KOPT-K1 (cell line): ENCODE measurements at regions not wholly inside any gene's neighbourhood (a gene's known extent, or its start where the extent isn't known, plus 50 kb on each side); places are given as distances from the start of the nearest gene placed in this dataset.
"Not testable (repeated sequence)": the region's sequence is repeated elsewhere in the genome, so short reads cannot be mapped to it uniquely, and the experiment has no call there.

ENCODE experiments used
- H3K27ac ChIP-seq: fragments of 200-600 bp; sonication (generic); 2 replicates; pipeline ENCODE4 v1.5.1; 2016; ENCODE audit warnings: antibody characterized with exemption, mild to moderate bottlenecking, low read depth, low read length; ENCODE audit not compliant: poor library complexity, severe bottlenecking
- H3K36me3 ChIP-seq: fragments of 200-600 bp; sonication (generic); 2 replicates; pipeline ENCODE4 v1.5.1; 2017; ENCODE audit warnings: antibody characterized with exemption, mild to moderate bottlenecking, low read length, moderate library complexity; ENCODE audit not compliant: insufficient read depth
- H3K9me3 ChIP-seq: fragments of 200-600 bp; sonication (generic); 2 replicates; pipeline ENCODE4 v1.5.1; 2017; ENCODE audit warnings: antibody characterized with exemption, low read length, mild to moderate bottlenecking; ENCODE audit not compliant: insufficient read depth, poor library complexity, severe bottlenecking

GRCh38 chr2:64865831-64866345 is 123.3 kb upstream of the SLC1A4 start:
- Histone ChIP-seq H3K36me3 (no peaks in the 10 kb centered on the region), H3K27ac (no peak overlapping the region), H3K9me3 (peaks cover 5% of the 10 kb centered on the region)

DNA sequence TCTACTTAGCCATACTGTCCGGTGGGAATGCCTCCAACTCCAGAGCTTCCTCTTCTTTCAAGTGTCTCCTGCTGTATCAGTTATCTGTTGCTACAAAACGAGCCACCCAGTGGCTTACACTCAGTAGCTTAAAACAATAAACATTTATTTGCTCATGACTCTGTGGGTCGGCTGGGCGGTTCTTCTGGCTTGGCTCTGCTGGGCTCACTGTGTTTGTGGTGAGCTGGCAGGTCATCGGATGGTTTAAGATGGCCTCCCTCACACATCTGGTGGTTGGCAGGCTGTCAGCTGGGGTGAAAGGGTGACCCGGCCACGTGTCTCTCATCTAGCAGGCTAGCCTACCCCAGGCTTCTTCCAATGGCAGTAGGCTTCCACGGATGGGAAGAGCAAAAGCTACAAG is 122.4 kb upstream of the SLC1A4 start:
- Histone ChIP-seq H3K27ac (no peak overlapping the region), H3K36me3 (no peaks in the 10 kb centered on the region), H3K9me3 (peaks cover 5% of the 10 kb centered on the region)

DNA sequence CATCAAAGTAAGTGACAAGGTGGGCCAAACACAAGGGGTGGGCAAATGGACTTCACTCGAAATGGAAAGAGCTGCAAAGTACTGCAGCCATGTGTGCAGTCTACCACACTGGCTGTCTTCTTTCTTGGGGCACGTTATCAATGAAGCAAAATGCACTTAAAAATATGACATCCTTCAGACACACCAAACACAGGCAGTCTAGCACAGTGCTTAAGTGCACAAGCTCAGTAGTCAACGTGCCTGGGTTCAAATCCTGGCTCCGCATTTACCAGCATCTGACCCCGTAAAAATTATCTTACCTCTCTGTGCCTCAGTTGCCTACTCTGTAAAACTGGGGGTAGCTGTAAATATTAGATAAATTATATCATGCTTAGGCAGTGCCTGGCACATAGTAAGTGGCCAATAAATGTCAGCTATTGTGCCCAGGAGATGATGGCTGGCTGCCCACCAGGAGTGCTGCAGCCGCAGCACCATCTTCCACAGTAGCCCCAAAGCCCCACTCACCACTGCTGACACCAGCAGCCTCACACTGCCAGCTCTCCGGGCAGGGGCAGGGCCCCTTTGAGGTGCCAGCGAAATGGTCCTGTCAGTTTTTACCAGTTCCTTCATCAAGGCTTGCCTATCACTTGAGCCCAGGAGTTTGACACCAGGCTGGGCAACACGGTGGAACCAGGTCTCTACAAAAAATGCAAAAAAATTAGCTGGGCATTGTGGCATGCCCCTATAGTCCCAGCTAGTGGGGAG is 121.8 kb upstream of the SLC1A4 start:
- no peak overlapping the region for H3K27ac ChIP-seq
- no peaks in the 10 kb centered on the region for H3K36me3 ChIP-seq
- H3K9me3 ChIP-seq: peaks cover 3% of the 10 kb centered on the region

DNA sequence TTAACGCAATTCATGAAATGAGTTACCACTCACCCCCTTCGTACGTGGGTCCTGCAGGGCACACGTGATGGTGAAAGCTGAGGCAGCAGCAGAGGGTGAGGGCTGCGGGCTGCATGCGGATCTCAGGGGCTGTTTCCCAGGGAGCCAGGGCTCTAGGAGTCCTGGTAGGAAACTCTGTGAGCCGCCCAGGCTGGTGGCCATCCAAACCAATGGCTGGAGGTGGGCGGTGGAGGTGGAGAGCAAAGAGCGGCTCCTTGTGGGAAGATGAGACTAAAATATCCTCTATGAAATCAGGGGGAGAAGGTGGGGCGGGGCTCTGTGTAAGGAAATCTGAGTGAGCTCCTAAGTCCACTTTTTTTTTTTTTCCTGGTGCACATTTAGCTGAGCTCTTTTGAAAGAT is 120.1 kb upstream of the SLC1A4 start:
- Histone ChIP-seq H3K36me3 (no peaks in the 10 kb centered on the region), H3K27ac (no peak overlapping the region), H3K9me3 (no peaks in the 10 kb centered on the region)

- Histone ChIP-seq H3K9me3 (no peaks in the 10 kb centered on the region), H3K27ac (no peak overlapping the region), H3K36me3 (no peaks in the 10 kb centered on the region)
Measured at GRCh38 chr2:64873472-64873924, 115.7 kb upstream of the SLC1A4 start.

- H3K36me3 ChIP-seq: no peaks in the 10 kb centered on the region
- no peaks in the 10 kb centered on the region for H3K9me3 ChIP-seq
- no peak overlapping the region for H3K27ac ChIP-seq
Measured at GRCh38 chr2:64874593-64874992, 114.6 kb upstream of the SLC1A4 start.

GRCh38 chr2:64875368-64875767 is 113.8 kb upstream of the SLC1A4 start:
- H3K36me3 ChIP-seq: no peaks in the 10 kb centered on the region
- H3K9me3 ChIP-seq: no peaks in the 10 kb centered on the region
- H3K27ac ChIP-seq: no peak overlapping the region

GRCh38 chr2:64876137-64876647 is 113.0 kb upstream of the SLC1A4 start:
- Histone ChIP-seq H3K36me3 (no peaks in the 10 kb centered on the region), H3K27ac (no peak overlapping the region)

DNA sequence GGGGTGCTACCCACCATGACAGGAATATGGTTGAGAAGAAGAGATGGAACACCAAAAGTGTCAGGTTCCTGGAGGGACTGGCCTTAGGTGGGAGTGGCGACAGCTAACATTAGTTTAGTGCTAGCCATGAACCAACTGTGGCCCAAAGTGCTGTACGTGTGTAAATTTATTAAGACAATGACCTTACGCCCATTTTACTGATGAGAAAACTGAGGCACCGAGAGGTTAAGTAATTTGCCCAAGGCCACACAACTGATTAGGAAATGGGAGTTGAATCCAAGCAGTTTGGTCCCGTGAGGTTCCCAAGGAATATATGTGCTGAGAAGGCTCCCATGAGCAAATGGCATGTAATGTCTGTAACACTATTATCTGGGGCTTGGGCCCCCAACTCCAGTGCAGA is 109.5 kb upstream of the SLC1A4 start:
- H3K27ac ChIP-seq: no peak overlapping the region
- H3K36me3 ChIP-seq: no peaks in the 10 kb centered on the region
- no peaks in the 10 kb centered on the region for H3K9me3 ChIP-seq

More at GRCh38 chr2:64876137-64876647, 113.0 kb upstream of the SLC1A4 start:
- H3K9me3 ChIP-seq: no peaks in the 10 kb centered on the region

DNA sequence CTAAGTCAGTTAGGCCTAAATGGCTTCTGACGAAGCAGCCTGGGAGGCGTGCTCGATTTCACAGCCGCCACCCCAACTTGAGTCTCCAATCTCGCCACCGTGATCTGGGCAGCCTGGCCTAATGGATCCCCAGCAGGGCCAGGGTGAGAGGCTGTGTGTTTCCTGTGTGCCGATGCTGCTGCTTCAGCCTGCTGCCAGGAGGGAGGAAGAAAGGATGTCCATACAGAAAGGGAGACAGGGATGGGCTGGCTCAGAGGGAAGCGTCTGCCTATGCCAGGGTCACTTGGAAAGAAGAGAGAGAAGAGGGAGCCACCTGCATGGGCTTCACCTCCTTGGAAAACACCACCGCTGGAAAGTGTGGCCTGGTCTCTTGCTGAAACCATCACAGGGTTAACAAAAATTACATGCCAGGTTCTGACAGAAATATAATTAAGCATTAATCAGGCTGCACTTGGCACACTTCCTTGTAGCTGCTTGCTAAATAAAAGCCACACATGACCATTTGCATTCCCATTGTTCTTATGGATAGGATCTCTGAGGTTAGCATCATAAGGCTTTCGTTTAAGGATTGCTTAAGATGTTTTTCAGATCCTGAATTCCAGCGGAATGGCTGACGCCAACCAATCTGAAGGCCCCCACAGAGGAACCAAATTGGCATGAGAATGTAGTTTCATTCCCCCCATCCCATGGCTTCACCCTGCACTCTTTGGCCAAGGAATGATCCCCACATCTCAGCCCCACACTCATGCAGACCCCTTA is 108.8 kb upstream of the SLC1A4 start:
- Histone ChIP-seq H3K27ac (no peak overlapping the region), H3K36me3 (no peaks in the 10 kb centered on the region), H3K9me3 (no peaks in the 10 kb centered on the region)

GRCh38 chr2:64881037-64881492 is 108.1 kb upstream of the SLC1A4 start:
- Histone ChIP-seq H3K27ac (no peak overlapping the region), H3K9me3 (no peaks in the 10 kb centered on the region), H3K36me3 (no peaks in the 10 kb centered on the region)

DNA sequence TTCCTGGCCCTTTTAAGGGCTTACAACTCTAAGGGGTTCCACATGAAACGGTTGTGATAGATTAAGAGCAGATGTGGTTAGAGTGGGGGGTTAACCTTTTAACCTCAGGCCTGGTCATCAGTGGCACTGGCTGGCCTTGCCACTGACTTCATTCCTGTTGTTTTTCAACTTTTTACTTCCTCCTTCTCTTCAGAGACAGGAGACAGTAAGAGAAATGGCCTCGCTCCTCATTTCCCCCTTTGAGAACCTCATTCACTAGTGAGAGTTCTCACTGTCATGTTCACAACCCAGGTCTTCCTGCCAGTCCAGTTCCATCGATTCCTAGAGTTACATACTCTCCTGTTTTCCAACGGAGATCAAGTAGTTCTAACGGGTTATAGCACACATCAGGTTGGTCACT is 101.6 kb upstream of the SLC1A4 start:
- H3K27ac ChIP-seq: no peak overlapping the region
- peaks cover 18% of the 10 kb centered on the region for H3K9me3 ChIP-seq
- no peaks in the 10 kb centered on the region for H3K36me3 ChIP-seq

GRCh38 chr2:64888591-64889309 is 100.4 kb upstream of the SLC1A4 start:
- Histone ChIP-seq H3K9me3 (peaks cover 18% of the 10 kb centered on the region), H3K36me3 (no peaks in the 10 kb centered on the region), H3K27ac (no peak overlapping the region)

DNA sequence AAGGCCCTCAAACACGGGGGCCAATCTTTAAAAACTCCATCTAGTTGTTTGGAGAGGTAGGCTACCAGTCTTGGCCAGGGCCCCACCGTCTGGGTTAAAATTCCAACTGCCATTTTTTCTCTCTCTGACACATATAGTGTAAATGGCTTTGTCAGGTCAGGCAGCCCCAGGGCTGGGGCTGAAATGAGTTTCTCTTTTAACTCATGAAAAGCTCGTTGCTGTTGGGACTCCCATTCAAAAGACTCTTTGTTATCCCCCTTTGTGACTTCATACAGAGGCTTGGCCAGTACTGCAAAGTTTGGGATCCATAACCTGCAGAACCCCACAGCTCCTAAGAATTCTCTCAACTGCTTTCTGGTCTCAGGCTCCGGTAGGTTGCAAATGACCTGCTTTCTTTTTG is 99.4 kb upstream of the SLC1A4 start:
- Histone ChIP-seq H3K9me3 (peaks cover 18% of the 10 kb centered on the region), H3K36me3 (no peaks in the 10 kb centered on the region), H3K27ac (no peak overlapping the region)

- H3K27ac ChIP-seq, H3K9me3 ChIP-seq, H3K36me3 ChIP-seq: not testable (repeated sequence)
Measured at GRCh38 chr2:64896572-64896971, 92.6 kb upstream of the SLC1A4 start.
